HG03280 (cell line): ENCODE measurements at regions not wholly inside any gene's neighbourhood (a gene's known extent, or its start where the extent isn't known, plus 50 kb on each side); places are given as distances from the start of the nearest gene placed in this dataset.
"Not testable (repeated sequence)": the region's sequence is repeated elsewhere in the genome, so short reads cannot be mapped to it uniquely, and the experiment has no call there.

Experiments
- ATAC-seq: cut with Tn5 transposase; IDR thresholded peaks from one replicate; pipeline ENCODE4 v1.9.1; 2021; ENCODE audit warnings: mild to moderate bottlenecking, moderate library complexity; ENCODE audit not compliant: unreplicated experiment

DNA sequence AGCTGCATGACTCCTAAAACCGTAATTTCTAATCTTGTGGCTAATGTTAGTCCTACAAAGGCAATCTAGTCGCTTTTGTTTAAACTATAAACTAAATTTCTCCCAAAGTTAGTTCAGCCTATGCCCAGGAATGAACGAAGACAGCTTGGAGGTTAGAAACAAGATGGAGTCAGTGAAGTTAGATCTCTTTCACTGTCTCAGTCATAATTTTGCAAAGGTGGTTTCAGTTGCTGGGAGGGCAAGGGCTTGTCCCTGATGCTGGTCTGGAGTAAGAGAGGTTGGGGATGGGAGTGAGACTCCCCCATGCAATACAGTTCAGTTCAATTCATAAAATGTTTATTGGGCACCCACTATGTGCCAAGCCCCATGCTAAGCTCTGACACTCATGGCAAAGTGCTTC is 362.1 kb downstream of the TYW1 start:
- ATAC-seq: not testable (repeated sequence)

DNA sequence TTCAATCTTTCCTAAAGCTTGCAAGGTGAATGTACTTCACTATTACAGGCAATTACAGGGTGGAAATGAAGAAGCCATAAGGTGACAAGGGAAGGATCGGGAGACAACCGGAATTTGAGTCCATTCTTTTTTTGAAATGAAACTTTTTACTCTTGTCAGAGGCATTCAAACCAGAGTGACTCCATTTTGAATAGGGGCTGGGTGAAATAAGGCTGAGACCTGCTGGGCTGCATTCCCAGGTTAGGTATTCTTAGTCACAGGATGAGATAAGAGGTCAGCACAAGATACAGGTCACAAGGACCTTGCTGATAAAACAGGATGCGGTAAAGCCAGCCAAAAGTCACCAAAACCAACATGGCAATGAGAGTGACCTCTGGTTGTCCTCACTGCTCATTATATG is 363.3 kb downstream of the TYW1 start:
- ATAC-seq: no peak

DNA sequence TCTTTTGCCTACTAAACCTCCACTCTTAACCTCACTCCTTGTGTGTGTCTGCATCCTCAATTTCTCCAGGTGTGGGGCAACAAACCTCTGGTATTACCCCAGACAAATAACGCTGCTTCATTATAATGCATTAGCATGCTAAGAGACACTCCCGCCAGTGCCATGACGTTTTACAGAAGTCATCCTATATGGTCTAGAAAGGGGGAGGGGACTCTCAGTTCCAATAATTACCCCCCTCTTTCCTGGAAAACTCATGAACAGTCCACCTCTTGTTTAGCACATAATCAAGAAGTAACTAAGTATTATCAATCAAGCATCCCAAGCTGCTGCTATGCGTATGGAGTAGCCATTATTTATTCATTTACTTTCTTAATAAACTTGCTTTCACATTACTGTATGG is 364.5 kb downstream of the TYW1 start:
- no peak for ATAC-seq

DNA sequence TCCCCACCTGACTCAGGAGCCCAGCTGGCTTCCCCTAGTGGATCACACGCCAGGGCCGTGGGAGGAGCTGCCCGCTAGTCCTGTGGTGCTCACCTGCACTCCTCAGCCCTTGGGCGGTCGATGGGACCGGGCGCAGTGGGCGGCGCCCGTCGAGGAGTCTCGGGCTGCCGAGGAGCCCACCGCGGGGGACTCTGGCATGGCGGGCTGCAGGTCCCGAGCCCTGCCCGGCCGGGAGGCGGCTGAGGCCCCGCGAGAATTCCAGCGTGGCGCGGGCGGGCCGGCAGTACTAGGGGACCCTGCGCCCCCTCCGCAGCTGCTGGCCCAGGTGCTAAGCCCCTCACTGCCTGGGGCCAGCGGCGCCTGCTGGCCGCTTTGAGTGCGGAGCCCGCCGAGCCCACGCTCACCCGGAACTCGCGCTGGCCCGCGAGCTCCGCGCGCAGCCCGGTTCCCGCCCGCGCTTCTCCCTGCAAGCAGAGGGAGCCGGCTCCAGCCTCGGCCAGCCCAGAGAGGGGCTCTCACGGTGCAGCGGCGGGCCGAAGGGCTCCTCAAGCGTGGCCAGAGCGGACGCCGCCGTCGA is 367.9 kb downstream of the TYW1 start:
- ATAC-seq: no peak

DNA sequence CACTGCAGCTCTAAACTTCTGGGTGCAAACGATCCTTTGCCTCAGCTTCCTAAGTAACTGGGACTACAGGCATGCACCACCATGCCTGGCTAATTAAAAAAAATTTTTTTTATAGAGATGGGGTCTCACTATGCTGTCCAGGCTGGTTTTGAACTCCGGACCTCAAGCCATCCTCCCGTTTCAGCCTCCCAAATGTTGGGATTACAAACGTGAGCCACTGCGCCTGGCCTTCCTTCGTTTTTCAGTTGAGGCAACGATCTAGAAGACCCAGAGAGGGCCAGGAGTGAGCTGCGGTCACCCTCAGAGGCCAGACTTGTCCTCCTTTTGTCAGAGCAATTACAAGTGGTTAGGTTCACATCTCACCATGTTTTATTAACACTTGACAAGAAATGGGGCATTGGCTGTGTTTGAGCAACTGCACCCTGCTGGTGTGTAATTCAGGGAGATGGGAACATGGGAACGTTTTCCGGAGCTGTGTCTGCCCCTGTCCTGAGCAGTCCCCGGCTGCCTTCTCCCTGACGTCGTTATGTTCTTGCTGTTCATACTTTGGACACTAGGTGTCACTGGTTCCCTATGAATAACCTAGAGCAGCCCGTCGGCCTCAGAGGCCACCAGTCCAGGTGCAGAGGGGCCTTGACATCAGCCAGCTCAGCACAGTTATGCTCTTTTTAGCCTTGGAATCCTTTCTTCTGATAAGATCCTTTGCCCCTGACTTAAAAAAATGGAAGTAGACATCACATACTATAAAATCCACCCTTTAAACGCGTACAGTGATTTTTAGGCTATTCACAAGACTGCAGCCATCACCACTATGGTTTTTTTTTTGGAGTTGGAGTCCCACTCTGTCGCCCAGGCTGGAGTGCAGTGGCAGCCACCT is 375.0 kb downstream of the TYW1 start:
- ATAC-seq: peak; percentile 92

DNA sequence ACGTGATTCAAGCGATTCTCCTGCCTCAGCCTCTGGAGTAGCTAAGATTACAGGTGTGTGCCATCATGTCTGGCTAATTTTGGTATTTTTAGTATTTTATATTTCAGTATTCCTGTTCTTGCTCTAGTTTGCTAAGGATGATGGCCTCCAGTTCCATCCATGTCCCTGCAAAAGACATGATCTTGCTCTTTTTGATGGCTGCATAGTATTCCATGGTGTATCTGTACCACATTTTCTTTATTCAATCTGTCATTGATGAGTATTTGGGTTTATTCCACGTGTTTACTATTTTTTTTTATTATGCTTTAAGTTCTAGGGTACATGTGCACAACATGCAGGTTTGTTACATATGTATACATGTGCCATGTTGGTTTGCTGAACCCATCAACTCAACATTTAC is 376.8 kb downstream of the TYW1 start:
- ATAC-seq: not testable (repeated sequence)

DNA sequence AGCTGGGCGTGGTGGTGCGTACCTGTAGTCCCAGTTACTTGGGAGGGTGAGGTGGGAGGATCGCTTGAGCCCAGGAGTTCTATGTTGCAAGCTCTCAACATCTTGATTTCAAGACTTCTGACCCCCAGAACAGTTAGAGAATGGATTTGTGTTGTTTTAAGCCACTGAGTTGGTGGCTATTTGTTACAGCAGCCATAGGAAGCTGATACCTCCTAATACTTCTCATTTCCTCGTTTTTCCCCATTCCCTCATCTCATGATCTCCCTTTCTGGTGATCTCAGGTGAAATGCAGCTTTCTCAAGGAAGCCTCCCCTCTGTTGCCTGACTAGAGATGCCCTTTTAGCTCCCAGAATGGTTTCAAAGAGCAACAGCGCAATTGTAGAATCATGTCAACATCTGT is 378.8 kb downstream of the TYW1 start:
- ATAC-seq: no peak

DNA sequence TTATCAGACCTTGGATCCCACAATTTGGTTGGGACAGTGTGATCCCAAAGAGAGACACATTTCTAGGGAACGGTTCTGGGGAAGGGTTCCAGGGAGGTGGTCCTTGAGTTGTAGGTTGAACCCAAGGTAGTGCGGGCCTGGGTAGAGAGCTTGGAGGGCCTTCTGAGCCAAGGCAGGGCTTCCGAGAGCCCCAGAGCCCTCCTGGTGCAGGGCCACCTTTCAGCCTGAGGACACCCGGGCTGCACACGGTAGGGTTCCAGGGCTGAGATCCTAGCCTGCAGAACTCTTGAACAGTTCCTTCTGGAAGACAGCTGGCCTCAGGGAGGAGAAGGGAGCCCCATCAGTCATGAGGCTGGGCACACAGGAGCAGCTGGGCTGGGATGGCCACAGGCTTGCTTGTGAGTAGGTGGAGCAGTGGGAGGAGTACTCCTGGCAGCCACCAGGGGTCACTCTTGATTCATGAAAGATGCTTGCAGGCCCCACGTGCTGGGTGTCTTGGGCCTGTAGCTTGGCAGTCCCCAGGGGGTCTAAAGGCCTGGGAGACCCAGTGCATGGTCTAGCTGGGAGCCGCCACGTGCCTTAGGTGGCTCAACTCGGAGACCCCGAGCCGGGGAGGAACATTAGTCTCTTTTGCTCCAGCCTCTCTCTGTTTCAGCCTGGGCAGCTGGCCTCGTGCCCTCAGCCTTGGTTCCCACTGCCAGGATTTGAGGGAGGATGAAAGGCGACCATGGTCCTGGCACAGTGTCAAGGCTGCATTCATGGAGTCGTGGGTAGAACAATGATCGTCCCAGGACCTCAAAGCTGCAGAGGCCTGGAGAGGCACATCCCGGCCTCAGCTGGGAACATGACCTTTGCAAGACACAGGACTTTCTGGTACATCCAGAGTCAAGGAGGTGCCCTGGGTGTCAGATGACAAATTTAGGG is 381.6 kb downstream of the TYW1 start:
- peak; percentile 81 for ATAC-seq

DNA sequence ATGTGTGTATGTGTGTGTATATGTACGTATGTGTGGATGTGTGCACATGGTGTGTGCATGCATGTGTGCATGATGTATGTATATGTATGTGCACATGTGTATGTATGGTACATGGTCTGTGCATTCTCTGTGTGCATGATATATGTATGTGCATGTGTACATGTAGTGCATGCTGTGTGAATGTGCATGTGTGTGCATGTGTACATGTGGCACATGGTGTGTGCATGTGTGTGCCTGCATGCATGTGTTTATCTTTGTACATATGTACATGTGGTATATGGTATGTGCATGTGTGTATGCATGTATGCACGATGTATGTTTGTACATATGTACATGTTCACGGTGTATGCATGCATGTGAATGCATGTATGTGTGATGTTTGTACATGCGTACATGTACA is 383.7 kb downstream of the TYW1 start:
- ATAC-seq: no peak

DNA sequence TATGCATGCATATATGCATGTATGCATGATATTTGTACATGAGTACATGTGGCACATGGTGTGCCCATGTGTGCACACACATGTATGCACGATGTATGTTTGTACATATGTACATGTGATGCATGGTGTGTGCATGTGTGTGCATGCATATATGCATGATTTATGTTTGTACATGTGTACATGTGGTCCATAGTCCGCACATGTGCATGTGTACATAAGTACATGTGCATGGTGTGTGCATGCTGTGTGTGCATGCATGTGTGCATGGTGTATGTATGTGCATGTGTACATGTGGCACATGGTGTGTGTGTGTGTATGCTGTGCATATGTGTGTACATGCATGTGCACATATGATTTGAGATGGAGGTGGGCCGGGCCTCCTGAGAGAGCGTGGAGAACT is 384.2 kb downstream of the TYW1 start:
- no peak for ATAC-seq

DNA sequence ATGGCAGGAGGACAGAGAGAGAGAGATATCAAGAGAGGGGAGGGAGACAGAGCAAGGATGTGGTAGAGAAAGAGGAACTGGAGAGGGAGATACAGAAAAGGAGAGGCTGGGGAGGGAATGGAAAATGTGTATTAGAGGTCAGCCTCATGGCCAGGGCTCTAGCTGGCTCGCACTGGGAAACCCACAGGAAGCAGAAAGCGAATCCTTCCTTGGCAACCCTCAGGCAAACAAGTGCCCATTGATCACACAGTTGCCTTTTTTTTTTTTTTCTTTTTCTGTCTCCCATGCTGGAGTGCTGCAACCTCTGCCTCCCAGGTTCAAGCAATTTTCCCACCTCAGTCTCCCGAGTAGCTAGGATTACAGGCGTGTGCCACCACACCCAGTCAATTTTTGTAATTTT is 391.2 kb downstream of the TYW1 start:
- ATAC-seq: no peak

DNA sequence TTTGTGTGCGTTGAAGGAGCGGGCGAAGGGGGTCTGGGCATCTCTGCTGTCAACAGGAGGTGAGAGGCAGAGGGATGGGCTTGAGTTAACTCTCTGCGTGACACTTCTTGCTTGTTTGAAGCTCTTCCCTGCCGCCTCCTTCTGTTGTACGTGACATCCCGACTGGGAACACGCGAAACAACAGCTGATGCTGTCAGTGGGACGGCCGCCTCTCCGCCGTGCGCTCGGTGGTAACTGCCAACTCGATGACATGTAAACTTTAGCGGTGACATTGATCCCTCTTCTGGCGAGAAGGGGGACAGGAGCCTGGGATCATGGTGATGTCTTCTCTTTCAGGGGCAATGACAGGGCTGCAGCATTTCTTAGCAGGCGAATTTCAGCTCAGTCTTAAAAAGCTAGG is 394.5 kb downstream of the TYW1 start:
- no peak for ATAC-seq

DNA sequence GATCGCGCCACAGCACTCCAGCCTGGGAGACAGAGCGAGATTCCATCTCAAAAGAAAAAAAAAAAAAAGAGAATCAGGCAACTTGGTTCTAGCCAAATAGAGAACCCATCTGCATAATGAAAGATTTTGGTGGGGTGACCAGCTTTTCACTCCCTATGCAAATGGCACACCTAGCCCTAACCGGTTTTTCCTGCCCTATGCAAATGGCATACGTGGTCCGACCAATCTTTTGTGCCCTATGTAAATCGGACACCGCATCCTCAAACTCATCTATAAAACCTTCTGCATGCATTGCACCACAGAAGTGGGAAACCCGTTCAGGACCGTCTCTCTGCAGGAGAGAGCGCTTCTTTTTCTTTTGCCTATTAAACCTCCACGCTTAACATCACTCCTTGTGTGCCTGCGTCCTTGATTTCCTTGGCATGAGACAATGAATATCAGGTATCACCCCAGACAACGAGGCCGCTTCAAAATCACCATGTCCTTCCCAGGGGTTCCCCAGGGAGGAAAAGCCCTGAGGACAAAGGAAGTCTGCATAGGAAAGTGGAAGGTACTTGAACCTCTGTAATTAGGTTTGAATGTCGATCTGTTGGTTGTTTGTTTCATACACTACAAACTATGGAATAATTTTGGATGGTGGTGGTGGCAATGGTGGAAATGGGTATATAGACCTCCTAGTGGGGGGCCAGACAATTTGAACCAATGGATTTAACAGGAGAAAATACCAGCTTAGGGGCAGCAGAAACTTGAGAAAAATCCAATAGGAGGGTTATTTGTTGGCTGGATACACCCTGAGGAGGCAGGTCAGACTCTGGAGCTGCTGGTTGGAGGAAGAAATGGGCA is 396.2 kb downstream of the TYW1 start:
- ATAC-seq: no peak

DNA sequence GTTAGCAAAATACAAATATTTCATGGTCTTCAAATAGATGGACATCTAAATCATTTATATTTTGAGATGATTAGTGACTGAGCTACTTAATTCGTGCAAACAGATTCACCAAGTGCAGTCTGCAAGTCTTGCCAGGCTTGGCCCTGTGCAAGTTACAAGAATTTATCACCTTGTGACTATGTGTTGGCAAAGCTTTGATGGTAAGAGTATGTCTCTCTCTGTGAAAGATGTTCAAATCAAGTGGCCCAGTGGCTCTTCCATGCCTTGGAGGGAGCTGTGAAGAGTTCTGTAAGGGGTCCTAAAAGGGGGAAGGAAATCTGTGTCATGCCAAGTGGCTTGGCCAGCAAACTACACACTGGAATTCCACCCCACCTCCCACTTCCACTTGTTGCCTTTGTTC is 397.3 kb downstream of the TYW1 start:
- ATAC-seq: no peak

DNA sequence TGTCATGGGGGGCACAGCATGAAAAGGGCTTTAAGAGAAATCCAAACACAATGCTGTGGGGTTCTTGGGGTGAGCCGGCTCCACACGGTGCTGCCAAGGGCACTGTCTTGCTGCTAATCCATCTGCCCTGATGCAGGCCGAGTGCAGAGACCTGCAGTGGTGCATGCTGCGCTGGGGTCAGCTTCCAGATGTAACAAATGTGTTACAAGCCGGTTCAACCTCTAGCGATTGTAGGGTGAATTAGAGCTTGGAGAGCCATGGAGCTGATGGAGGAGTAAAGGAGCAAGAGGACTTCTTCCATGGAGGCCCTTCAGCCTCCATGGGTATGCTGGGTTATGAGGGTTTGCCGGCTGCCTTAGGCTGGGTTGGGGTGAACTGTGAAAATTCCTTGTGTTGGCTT is 402.3 kb downstream of the TYW1 start:
- ATAC-seq: no peak

DNA sequence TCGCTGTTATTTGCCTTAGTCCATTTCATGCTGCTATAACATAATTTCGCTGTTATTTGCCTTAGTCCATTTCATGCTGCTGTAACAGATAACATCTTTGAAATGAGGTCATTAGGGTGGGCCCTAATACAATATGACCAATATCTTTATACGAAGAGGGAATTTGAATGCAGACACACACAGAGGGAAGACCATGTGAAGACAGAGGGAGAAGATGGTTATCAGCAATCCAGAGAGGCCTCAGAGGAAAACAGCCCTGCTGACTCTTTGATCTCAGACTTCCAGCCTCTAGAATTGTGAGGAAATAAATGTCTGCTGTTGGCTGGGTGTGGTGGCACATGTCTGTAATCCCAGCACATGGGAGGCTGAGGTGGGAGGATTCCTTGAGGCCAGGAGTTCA is 404.9 kb downstream of the TYW1 start:
- ATAC-seq: no peak

DNA sequence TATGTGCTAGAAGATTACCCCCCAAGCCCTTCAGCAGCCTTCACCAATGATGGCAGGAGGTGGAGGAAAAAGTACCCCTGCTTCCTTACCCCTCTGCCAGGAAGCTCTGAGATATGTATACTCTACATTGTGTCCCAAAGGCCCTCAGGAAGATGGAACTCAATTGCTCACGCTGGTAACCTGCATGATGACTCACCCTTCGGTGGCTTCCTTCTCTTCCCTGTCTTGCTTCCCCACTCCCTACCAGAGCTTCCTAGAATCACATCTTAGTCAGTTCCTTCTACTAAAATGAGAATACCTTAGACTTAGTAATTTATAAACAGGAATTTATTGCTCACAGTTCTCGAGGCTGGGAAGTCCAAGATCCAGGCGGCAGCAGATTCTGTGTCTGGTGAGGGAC is 405.6 kb downstream of the TYW1 start:
- ATAC-seq: no peak

DNA sequence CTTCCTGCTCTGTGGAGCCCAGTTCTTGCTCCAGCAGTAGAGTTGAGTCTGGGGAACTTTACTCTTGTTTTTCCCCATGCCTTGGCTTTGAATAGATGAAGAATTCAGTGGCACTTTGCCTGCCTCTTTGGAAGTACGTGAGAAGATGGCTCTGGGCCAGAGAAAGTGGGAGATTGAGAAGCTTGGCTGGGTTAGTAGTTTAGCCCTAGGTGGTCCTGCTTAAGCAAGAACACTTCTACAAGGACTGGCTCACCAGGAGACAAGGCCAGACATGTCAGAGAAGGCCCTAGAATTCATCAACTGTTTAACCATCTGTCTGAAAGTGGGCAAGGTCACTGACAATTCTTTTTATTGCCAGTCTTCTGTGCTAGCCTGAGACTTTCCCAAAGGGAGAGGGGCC is 410.3 kb downstream of the TYW1 start:
- ATAC-seq: no peak

DNA sequence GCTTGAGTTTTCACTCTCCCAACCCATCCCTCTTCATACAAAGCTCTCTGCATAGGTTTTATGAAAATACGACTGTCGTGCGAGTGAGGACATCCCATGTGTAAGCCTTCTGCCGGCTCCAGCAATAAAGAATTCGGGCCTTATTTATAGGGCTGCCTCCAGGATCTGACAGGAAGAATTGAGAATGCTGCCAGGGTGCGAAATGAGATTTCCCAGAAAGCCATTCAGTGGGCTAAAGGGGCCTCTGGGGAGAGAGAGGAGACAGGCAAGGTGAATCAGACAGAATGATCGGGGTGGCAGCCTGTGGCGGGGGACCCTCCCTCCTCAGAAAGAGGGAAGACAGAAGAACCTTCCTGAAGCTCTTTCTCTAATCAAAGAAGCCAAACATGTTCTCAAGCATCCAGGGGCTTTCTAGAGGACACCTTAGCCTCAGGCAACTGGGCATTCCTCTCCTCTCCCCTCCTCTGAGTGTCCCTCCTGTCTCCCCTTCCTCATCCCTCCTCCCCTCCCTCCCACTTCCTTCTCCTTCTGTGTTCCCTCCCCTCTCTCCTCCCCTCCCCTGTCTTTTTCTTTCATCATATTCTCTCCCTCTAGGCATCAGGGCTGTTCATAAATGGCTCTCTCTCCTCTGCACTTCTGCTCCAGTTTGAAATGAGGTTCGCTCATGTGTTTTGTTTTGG is 410.9 kb downstream of the TYW1 start:
- ATAC-seq: no peak

DNA sequence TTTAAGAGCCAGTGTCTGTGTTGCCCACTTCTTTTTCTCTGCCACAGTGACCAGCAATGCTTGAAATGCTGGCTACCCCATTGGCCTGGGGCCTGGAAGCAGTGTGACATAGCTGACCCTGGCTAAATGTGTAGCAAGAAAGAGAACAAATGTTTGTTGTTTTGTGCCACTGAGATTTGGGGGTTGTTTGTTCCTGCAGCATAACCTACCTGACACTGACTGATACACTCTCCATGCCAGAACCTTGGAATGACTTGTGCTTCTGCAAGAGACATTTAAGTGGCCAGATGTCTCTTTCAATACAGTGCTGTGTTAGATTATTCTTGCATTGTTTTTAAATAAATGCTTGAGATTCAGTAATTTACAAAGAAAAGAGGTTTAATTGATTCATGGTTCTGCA is 411.5 kb downstream of the TYW1 start:
- ATAC-seq: no peak
